Esophagus (tissue), 2 donors: ENCODE measurements at regions not wholly inside any gene's neighbourhood (a gene's known extent, or its start where the extent isn't known, plus 50 kb on each side); places are given as distances from the start of the nearest gene placed in this dataset.

Experiments used
- H3K27ac ChIP-seq, 2 donors: one replicate each; pipeline ENCODE4 v1.5.1; 2013; ENCODE audit warnings: low read depth in 2 of 2, mild to moderate bottlenecking in 2 of 2, inconsistent platforms in 1 of 2, low read length in 1 of 2, moderate library complexity in 1 of 2
- H3K27me3 ChIP-seq, 2 donors: one replicate each; pipeline ENCODE4 v1.6.1; 2013; ENCODE audit warnings: low read length in 2 of 2, control low read depth in 1 of 2, mild to moderate bottlenecking in 1 of 2; ENCODE audit not compliant: insufficient read depth in 2 of 2, control insufficient read depth in 1 of 2
- H3K36me3 ChIP-seq, 2 donors: one replicate each; pipeline ENCODE4 v1.6.1; 2013; ENCODE audit warnings: low read length in 1 of 2; ENCODE audit not compliant: control insufficient read depth in 2 of 2, insufficient read depth in 2 of 2
- H3K4me1 ChIP-seq, 2 donors: one replicate each; pipeline ENCODE4 v1.6.1; 2013; ENCODE audit warnings: low read length in 1 of 2; ENCODE audit not compliant: control insufficient read depth in 2 of 2, insufficient read depth in 2 of 2
- H3K4me3 ChIP-seq, 2 donors: one replicate each; pipeline ENCODE4 v1.5.1; 2013; ENCODE audit warnings: low read length in 2 of 2, mild to moderate bottlenecking in 2 of 2, low read depth in 1 of 2, moderate library complexity in 1 of 2
- H3K9me3 ChIP-seq, 2 donors: one replicate each; pipeline ENCODE4 v1.6.1; 2013; ENCODE audit warnings: mild to moderate bottlenecking in 2 of 2, low read depth in 1 of 2, low read length in 1 of 2, moderate library complexity in 1 of 2; ENCODE audit not compliant: control insufficient read depth in 2 of 2, insufficient read depth in 1 of 2
- WGBS, 2 donors: extraction: QIAGEN DNeasy Blood & Tissue Kit; methylation state at CpG; one replicate each; pipeline ENCODE4 v1.1.7; 2013; 5-methylcytosine and 5-hydroxymethylcytosine counted together
- donor health status: healthy with polysubstance abuse.
- donor health status: Bipolar disorder and iron deficiency.

- WGBS, 2 donors = 80% methylated on average over 8 of the region's 8 CpGs
- no peak overlapping the region for H3K27ac ChIP-seq
- no peaks in the 10 kb centered on the region for H3K9me3 ChIP-seq
- no peaks in the 10 kb centered on the region for H3K27me3 ChIP-seq
- H3K4me1 ChIP-seq = no peaks in the 10 kb centered on the region
- H3K36me3 ChIP-seq = no peaks in the 10 kb centered on the region
- no peak overlapping the region for H3K4me3 ChIP-seq
Observed at GRCh38 chr20:22520381-22520780, 64.0 kb downstream of the FOXA2 start.

DNA sequence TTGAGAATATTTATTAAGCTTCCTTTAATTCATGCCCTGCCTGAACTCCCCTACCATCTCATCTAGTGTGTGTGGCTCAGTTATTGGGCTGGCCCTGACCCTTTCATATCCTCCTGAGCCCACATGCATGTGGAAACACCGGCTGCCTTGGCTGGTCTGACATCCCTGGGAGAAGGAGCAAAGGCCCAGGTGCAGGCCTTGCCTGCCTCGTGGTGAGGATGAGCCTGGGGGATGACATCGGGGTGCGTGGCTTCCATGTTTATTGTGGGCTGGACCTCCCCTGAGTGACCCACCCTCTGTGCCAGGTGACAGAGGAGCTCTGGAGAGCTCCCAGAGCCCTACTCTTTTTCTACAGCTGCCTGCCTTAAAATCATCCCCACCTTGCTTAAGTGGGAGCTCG, 69.1 kb downstream of the FOXA2 start:
- H3K27ac ChIP-seq = no peak overlapping the region
- WGBS, 2 donors = 77 to 79% methylated on average over 5 of the region's 5 CpGs

DNA sequence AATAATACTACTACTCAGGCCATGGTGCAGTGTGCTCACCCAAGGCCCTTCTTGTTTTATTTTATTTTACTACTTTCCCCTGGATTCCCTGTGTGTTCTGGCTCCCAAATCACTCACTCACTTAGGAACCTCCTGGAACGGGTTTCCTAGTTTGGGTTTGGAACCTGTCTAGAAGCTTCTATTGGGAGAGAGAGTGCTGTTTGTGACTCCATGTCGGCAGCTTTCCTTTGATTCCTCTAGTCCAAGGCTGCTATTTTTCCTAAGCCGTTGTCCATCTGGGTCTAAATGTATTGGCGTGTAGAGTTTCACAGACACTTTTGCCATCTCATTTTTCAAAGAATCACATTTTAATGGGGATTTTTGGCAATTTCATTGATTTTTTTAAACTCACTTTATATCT, 70.8 kb downstream of the FOXA2 start:
- Histone ChIP-seq H3K27ac (no peak overlapping the region), H3K4me3 (no peak overlapping the region), H3K27me3 (no peaks in the 10 kb centered on the region), H3K36me3 (no peaks in the 10 kb centered on the region), H3K9me3 (no peaks in the 10 kb centered on the region), H3K4me1 (no peaks in the 10 kb centered on the region)
- WGBS, 2 donors = 82 to 83% methylated on average over 4 of the region's 4 CpGs

More for the DNA sequence above, 69.1 kb downstream of the FOXA2 start:
- no peaks in the 10 kb centered on the region for H3K27me3 ChIP-seq
- no peak overlapping the region for H3K4me3 ChIP-seq
- H3K9me3 ChIP-seq = no peaks in the 10 kb centered on the region
- H3K36me3 ChIP-seq = no peaks in the 10 kb centered on the region
- no peaks in the 10 kb centered on the region for H3K4me1 ChIP-seq

DNA sequence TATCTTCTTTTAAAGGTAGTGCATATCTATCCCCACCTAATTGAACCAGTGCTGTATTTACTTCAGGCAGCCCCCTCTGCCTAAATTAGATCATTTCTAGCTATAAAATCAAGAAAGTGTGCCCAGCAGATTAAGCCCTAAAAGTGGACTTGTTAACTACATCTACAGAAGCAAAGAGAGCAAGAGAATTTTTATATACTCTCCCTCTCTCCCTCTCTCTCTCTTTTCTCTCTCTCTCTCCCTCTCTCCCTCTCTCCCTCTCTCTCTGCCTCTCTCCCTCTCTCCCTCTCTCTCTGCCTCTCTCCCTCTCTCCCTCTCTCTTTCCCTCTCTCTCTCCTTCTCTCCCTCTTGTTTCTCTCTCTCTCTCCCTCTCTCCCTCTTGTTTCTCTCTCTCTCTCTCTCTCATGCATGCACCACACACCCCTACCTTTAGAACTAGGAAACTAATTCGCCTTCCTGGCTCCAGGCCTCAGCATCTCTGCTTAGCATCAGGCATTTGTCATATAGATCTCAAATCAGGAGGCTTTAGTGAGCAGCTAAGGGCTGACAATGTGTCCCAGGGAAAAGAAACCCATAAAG, 71.4 kb downstream of the FOXA2 start:
- H3K27ac ChIP-seq = no peak overlapping the region
- H3K4me1 ChIP-seq = no peaks in the 10 kb centered on the region
- no peaks in the 10 kb centered on the region for H3K36me3 ChIP-seq
- H3K4me3 ChIP-seq = no peak overlapping the region
- no peaks in the 10 kb centered on the region for H3K9me3 ChIP-seq
- H3K27me3 ChIP-seq = no peaks in the 10 kb centered on the region
- 52 to 67% methylated on average over 1 of the region's 1 CpG for WGBS, 2 donors

- Histone ChIP-seq H3K9me3 (no peaks in the 10 kb centered on the region), H3K27me3 (no peaks in the 10 kb centered on the region), H3K4me1 (no peaks in the 10 kb centered on the region), H3K36me3 (no peaks in the 10 kb centered on the region), H3K4me3 (no peak overlapping the region), H3K27ac (no peak overlapping the region)
- WGBS, 2 donors = 37 to 41% methylated on average over 17 of the region's 17 CpGs
Observed at GRCh38 chr20:22511943-22512910, 72.1 kb downstream of the FOXA2 start.

- Histone ChIP-seq H3K36me3 (no peaks in the 10 kb centered on the region), H3K4me1 (no peaks in the 10 kb centered on the region), H3K27ac (no peak overlapping the region), H3K9me3 (no peaks in the 10 kb centered on the region), H3K27me3 (no peaks in the 10 kb centered on the region), H3K4me3 (no peak overlapping the region)
- WGBS, 2 donors = 82 to 83% methylated on average over 3 of the region's 3 CpGs
Observed at GRCh38 chr20:22509843-22510147, 74.6 kb downstream of the FOXA2 start.

DNA sequence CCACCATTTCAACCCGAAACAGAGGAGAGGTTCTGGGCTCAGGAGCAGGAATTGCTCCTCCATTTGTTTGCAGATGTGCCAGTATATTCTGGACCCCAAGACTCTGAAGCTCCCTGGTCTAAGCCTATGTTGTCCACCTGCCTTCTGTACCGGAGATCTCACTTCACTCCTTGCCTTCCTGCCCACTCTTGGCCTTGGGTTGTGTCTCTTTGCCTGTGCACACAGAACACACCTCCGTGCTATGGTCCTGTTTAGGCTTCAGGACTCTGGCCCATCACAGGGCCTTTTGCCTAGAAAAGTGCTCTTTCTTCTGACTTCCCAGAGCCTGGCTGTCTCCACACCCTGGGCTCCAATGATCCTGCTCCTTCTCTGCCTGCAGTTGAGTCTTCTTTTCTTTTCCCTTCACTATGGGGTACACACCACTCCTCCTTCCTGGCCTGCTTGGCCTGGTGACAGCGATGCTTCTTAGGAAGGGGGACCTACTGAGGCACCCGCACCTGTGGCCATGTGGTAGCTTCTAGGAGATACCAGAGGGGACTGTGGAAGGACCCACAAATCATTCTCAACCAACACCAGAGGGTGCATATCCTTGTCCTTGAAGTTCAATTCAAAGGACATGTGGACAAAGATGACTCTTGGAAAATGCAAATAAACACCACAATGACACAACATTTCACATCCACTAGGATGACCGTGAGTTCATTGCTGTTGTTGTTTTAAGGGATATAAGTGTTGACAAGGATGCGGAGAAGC, 75.1 kb downstream of the FOXA2 start:
- no peaks in the 10 kb centered on the region for H3K36me3 ChIP-seq
- whole genome bisulfite sequencing, 2 donors = 84 to 89% methylated on average over 7 of the region's 7 CpGs
- no peak overlapping the region for H3K4me3 ChIP-seq
- H3K9me3 ChIP-seq = no peaks in the 10 kb centered on the region
- no peaks in the 10 kb centered on the region for H3K4me1 ChIP-seq
- H3K27me3 ChIP-seq = peaks cover 0 to 1% of the 10 kb centered on the region in 2 donors
- H3K27ac ChIP-seq = no peak overlapping the region

DNA sequence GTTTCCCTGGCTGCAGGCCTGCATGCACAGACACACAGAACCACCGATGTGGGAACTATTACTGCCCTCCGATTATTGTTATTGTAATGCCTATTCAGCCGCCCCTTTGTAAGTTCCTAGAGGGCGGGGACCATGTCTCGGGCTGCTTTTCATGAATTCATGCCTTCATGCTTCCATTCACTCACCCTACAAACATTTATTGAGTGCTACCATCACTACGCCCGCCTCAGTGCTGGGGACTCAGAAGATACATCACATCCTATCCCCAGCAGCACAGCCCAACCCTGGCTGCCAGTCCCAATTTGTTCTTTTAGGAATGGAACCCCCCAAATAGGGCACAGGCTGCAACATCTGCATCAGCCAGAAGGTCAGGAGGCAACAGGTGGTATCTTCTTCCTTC, 75.9 kb downstream of the FOXA2 start:
- Histone ChIP-seq H3K27me3 (peaks cover 0 to 3% of the 10 kb centered on the region in 2 donors), H3K27ac (no peak overlapping the region), H3K4me3 (no peak overlapping the region), H3K9me3 (no peaks in the 10 kb centered on the region), H3K4me1 (no peaks in the 10 kb centered on the region), H3K36me3 (no peaks in the 10 kb centered on the region)
- 69 to 70% methylated on average over 7 of the region's 7 CpGs for WGBS, 2 donors

- Histone ChIP-seq H3K4me3 (no peak overlapping the region), H3K27me3 (peaks cover 0 to 3% of the 10 kb centered on the region in 2 donors), H3K9me3 (no peaks in the 10 kb centered on the region), H3K27ac (no peak overlapping the region), H3K36me3 (no peaks in the 10 kb centered on the region), H3K4me1 (no peaks in the 10 kb centered on the region)
- WGBS, 2 donors = 86 to 89% methylated on average over 5 of the region's 5 CpGs
Observed at GRCh38 chr20:22507240-22507961, 77.0 kb downstream of the FOXA2 start.
